GM12892 (cell line): ENCODE measurements at regions not wholly inside any gene's neighbourhood (a gene's known extent, or its start where the extent isn't known, plus 50 kb on each side); places are given as distances from the start of the nearest gene placed in this dataset.

Experiments used
- POLR2AphosphoS5 ChIP-seq: IDR thresholded peaks from 2 replicates; pipeline ENCODE4 v1.6.1; 2011; ENCODE audit warnings: low read depth, low read length, control low read depth
- TAF1 ChIP-seq: IDR thresholded peaks from 2 replicates; pipeline ENCODE4 v1.6.1; 2011; ENCODE audit warnings: low read depth, mild to moderate bottlenecking, control low read depth, low read length, borderline replicate concordance

- no peak for TF ChIP-seq POLR2AphosphoS5
- TF ChIP-seq TAF1: no peak
Observed at GRCh38 chr22:47443836-47444745, 681.6 kb downstream of the TBC1D22A start.
